NB4 (cell line): ENCODE measurements at regions not wholly inside any gene's neighbourhood (a gene's known extent, or its start where the extent isn't known, plus 50 kb on each side); places are given as distances from the start of the nearest gene placed in this dataset.

ENCODE experiments used
- DNase-seq: peaks from one replicate; pipeline ENCODE4 v3.0.0; 2010; ENCODE audit warnings: low read depth
- H3K4me3 ChIP-seq: one replicate; pipeline ENCODE4 v1.5.1; 2011; ENCODE audit warnings: mild to moderate bottlenecking, low read depth, low read length, moderate library complexity
- MYC ChIP-seq: IDR thresholded peaks from 2 replicates; pipeline ENCODE4 v1.6.1; 2011; ENCODE audit warnings: low read depth, low read length
- POLR2A ChIP-seq: IDR thresholded peaks from 2 replicates; pipeline ENCODE4 v1.6.1; 2011; ENCODE audit warnings: mild to moderate bottlenecking; ENCODE audit not compliant: insufficient read length; ENCODE audit errors: extremely low read depth
- TF ChIP-seq, protein P1 (sequence below): IDR thresholded peaks from 2 replicates; pipeline ENCODE4 v1.6.1; 2011; ENCODE audit warnings: low read depth, low read length
- TF ChIP-seq, protein P2 (sequence below): IDR thresholded peaks from one replicate; pipeline ENCODE4 v1.5.1; 2012; ENCODE audit warnings: low read depth, low read length

DNA sequence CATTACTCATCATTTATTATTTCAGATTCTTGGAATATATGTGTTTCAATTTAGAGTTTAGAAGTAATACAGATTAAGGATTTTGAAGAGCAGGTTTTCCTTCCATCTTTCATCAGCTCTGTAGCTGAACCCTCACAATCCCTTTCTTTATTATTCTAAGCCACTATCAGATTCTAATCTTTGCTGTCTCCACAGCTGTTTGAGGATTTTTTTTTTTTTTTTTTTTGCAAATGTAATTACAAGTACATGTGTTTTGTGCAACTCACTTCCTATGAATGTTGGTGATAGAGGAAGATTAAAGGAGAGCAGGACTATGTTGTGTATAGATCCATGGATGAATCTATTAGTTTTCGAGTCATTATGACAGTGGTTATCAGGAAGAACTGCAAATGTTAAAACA lies 87.4 kb upstream of the TENM3 start:
- no peak for DNase-seq

DNA sequence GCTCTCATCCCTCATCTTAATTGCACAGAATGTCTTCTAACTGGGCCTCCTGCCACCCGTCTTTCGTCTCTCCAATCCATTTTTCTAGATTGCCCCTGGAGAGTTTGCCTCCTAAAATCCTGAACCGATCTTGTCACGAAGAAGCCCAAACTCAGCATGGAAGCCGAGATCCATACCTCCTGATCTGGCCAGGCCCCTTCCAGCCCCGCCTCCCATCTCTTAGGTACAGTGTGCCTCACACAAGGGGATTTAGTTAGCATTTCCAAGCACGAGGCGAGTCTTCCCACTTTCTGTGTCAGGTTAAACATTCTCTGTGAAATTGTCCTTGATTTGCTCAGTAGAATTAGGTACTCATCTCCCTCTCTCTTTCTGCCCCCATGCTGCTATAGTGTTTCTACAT lies 80.0 kb upstream of the TENM3 start:
- TF ChIP-seq POLR2A (no peak), MYC (no peak)
- TF ChIP-seq, protein P1, sequence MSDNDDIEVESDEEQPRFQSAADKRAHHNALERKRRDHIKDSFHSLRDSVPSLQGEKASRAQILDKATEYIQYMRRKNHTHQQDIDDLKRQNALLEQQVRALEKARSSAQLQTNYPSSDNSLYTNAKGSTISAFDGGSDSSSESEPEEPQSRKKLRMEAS, result no peak
- TF ChIP-seq, protein P2, sequence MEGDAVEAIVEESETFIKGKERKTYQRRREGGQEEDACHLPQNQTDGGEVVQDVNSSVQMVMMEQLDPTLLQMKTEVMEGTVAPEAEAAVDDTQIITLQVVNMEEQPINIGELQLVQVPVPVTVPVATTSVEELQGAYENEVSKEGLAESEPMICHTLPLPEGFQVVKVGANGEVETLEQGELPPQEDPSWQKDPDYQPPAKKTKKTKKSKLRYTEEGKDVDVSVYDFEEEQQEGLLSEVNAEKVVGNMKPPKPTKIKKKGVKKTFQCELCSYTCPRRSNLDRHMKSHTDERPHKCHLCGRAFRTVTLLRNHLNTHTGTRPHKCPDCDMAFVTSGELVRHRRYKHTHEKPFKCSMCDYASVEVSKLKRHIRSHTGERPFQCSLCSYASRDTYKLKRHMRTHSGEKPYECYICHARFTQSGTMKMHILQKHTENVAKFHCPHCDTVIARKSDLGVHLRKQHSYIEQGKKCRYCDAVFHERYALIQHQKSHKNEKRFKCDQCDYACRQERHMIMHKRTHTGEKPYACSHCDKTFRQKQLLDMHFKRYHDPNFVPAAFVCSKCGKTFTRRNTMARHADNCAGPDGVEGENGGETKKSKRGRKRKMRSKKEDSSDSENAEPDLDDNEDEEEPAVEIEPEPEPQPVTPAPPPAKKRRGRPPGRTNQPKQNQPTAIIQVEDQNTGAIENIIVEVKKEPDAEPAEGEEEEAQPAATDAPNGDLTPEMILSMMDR, result no peak
- DNase-seq, result no peak
- no peak overlapping the region for H3K4me3 ChIP-seq

More for the DNA sequence above, 87.4 kb upstream of the TENM3 start:
- H3K4me3 ChIP-seq, result no peak overlapping the region
- TF ChIP-seq, protein P2, result no peak
- TF ChIP-seq, protein P1, result no peak
- TF ChIP-seq POLR2A, result no peak
- TF ChIP-seq MYC, result no peak

DNA sequence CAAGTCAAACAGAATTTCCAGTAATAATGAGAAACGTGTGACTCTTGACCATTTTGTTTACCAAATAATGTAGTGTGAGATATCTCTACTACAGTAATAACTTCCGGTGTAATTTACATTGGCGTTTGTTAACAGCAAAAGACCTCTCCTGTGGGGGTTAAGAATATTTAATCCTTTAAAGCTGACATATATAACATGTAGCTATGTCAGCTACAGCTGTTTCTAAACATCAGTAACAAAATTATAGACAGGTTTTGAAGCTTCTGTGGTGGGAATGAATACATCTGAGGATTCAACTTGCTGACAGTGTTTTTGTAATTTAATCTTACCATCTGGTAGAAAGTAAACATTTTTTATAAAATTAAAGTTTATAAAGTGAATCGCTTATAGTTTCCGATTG lies 73.6 kb upstream of the TENM3 start:
- DNase-seq, result no peak
- TF ChIP-seq, protein P1, result no peak
- no peak for TF ChIP-seq POLR2A
- TF ChIP-seq, protein P2, result no peak
- TF ChIP-seq MYC, result no peak
- H3K4me3 ChIP-seq, result no peak overlapping the region

DNA sequence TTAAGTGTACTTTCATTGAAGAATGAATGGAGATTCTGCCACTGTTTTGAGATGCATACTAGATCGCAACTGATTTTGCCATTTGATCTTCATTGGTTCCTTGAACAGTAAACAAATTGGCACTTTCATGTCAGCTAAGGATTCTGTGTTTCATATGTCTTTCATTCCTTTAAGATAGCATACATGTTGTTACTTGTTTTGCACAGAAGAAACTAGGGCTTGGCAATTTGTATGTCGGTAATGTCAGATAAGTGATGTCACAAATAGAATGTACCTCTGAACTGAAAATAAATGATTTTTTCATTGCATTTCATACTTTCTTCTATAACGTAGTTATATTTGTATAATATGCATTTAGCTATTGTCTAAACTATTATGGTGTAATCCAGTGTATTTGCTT lies 73.2 kb upstream of the TENM3 start:
- TF ChIP-seq, protein P1, result no peak
- no peak for TF ChIP-seq POLR2A
- no peak for TF ChIP-seq MYC
- TF ChIP-seq, protein P2, result no peak
- H3K4me3 ChIP-seq, result no peak overlapping the region
- DNase-seq, result no peak

DNA sequence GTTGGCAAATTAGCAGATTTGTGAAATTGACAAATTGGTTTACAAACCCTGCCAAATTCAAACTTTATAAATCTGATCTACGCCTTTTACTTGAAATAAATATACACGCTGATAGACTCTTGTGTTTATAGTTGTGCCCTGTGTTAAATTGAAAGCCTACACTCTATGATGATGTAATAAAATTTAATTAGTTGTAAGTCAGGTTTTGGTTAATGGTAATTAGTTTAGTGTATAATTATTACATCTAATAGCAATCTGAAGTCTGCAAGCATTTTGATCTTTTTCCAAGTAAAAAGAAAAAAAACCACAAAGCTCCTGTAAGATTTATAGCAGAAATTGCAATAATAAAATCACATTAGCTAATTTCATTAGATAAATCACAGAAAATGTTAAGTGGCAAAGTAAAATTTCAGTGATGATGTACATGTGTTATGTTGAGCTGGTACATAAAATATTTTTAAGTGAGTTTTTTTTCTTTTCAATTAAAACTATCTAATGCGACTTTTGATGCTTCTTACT lies 72.7 kb upstream of the TENM3 start:
- no peak for DNase-seq
- H3K4me3 ChIP-seq, result no peak overlapping the region
- no peak for TF ChIP-seq POLR2A
- TF ChIP-seq, protein P1, result no peak
- TF ChIP-seq MYC, result no peak
- TF ChIP-seq, protein P2, result no peak

DNA sequence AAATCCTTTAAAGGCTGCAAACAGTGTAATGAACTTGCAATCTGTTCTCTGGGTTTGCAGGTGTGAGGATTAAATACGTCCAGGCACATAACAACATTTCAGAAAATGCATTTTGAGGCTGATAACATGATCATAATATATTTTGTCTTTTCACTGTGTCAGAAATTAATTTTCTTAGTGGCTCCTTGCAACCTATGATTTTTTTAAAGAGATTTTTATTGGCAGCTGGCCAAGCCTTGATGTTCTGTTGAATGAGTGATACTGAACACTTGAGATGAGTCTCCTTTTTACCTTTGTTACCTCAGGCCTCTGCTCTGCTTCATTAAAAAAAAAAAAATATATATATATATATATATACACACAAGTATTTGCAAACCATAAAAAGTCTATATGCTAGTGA lies 68.2 kb upstream of the TENM3 start:
- TF ChIP-seq, protein P2, result no peak
- no peak overlapping the region for H3K4me3 ChIP-seq
- no peak for DNase-seq
